Gastroesophageal sphincter (tissue), 4 donors: ENCODE measurements at regions not wholly inside any gene's neighbourhood (a gene's known extent, or its start where the extent isn't known, plus 50 kb on each side); places are given as distances from the start of the nearest gene placed in this dataset.
A peak's percentile ranks its signal among the peaks of the same experiment; 100 is the strongest.

ENCODE experiments used
- ATAC-seq: fragments of 150-250 bp; one replicate; pipeline ENCODE4 v1.9.1; 2016; ENCODE audit warnings: mild to moderate bottlenecking, moderate library complexity
- H3K27ac ChIP-seq, 4 donors: fragments of 200-600 bp; sonication (generic) in 3 of 4; 1 replicate in 3 of 4; 2 replicates in 1 of 4; pipeline ENCODE4 v1.5.1; 2016 to 2019
- H3K27me3 ChIP-seq: fragments of 200-600 bp; sonication (generic); one replicate; pipeline ENCODE4 v1.5.1; 2019
- H3K36me3 ChIP-seq, 2 donors: fragments of 200-600 bp; sonication (generic); one replicate each; pipeline ENCODE4 v1.5.1; 2019; ENCODE audit warnings: control low read depth in 1 of 2
- H3K4me1 ChIP-seq, 3 donors: fragments of 200-600 bp; sonication (generic); 1 replicate in 2 of 3; 2 replicates in 1 of 3; pipeline ENCODE4 v1.5.1; 2016 to 2019; ENCODE audit warnings: control low read depth in 2 of 3
- H3K4me3 ChIP-seq, 2 donors: fragments of 200-600 bp; sonication (generic); one replicate each; pipeline ENCODE4 v1.5.1; 2019; ENCODE audit warnings: mild to moderate bottlenecking in 1 of 2, moderate library complexity in 1 of 2
- H3K9me3 ChIP-seq, 3 donors: fragments of 200-600 bp; sonication (generic); one replicate each; pipeline ENCODE4 v1.5.1; 2017 to 2019; ENCODE audit warnings: control low read depth in 2 of 3
- CTCF ChIP-seq, 4 experiments: fragments of 200-600 bp in 2 of 4; fragments of 450-650 bp in 2 of 4; sonication (generic) in 1 of 4; IDR thresholded peaks; one replicate each; pipeline ENCODE4 v1.5.1; 2017 to 2019; ENCODE audit warnings: antibody characterized with exemption in 4 of 4, mild to moderate bottlenecking in 2 of 4, moderate library complexity in 2 of 4
- EP300 ChIP-seq: sonication (generic); formaldehyde crosslinking; IDR thresholded peaks from one replicate; pipeline ENCODE4 v1.6.1; 2017; ENCODE audit warnings: antibody characterized with exemption, mild to moderate bottlenecking
- POLR2A ChIP-seq, 2 donors: fragments of 450-650 bp; IDR thresholded peaks; one replicate each; pipeline ENCODE4 v1.6.1; 2017; ENCODE audit warnings: antibody characterized with exemption in 2 of 2, mild to moderate bottlenecking in 2 of 2, moderate library complexity in 1 of 2
- POLR2AphosphoS5 ChIP-seq: sonication (generic); formaldehyde crosslinking; IDR thresholded peaks from one replicate; pipeline ENCODE4 v1.6.1; 2017; ENCODE audit warnings: antibody characterized with exemption
- WGBS, 2 donors: methylation state at CpG; one replicate each; pipeline ENCODE4 v1.1.5; 2018; ENCODE audit warnings: low coverage in 1 of 2; 5-methylcytosine and 5-hydroxymethylcytosine counted together

DNA sequence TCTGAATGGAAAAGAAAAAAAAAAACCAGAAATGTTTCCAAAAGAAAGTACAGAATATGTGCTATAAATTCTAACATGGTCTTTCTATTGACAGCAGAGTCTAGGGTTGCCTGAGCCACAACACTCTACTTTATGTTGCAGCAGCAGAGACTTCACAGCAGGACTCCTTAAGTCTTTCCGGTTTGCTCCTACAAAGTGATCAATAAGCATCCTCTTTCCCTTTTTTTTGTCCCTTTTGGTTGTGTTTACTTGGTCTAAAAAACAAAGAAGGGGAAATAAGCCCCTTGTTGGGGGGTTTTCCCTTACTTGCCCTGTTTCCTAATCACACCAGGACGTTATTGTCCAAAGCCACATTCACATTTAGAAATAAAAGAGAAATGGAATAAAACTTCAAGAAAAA is 163.1 kb upstream of the MPPED2 start:
- no peaks in the 10 kb centered on the region for H3K4me1 ChIP-seq
- H3K36me3 ChIP-seq: no peaks in the 10 kb centered on the region
- no peak overlapping the region for H3K27ac ChIP-seq
- 60 to 66% methylated on average over 1 to 2 of the region's 2 CpGs for WGBS, 2 donors
- TF ChIP-seq POLR2AphosphoS5 (no peak), EP300 (no peak), CTCF (IDR thresholded peaks at IDR 0.05) (no peak), POLR2A (IDR thresholded peaks at IDR 0.05) (no peak)
- H3K27me3 ChIP-seq: no peaks in the 10 kb centered on the region
- H3K9me3 ChIP-seq: no peaks in the 10 kb centered on the region
- no peak overlapping the region for H3K4me3 ChIP-seq
- ATAC-seq: no peak

GRCh38 chr11:30741039-30741550 is 154.9 kb upstream of the MPPED2 start:
- H3K27me3 ChIP-seq: no peaks in the 10 kb centered on the region
- H3K9me3 ChIP-seq: no peaks in the 10 kb centered on the region
- WGBS, 2 donors: 50 to 74% methylated on average over 5 to 10 of the region's 10 CpGs
- ATAC-seq: no peak
- H3K4me1 ChIP-seq: no peaks in the 10 kb centered on the region
- no peaks in the 10 kb centered on the region for H3K36me3 ChIP-seq
- H3K4me3 ChIP-seq: no peak overlapping the region
- no peak for TF ChIP-seq POLR2A (IDR thresholded peaks at IDR 0.05)
- no peak for TF ChIP-seq EP300
- no peak for TF ChIP-seq POLR2AphosphoS5
- TF ChIP-seq CTCF (IDR thresholded peaks at IDR 0.05): no peak
- no peak overlapping the region for H3K27ac ChIP-seq

- Histone ChIP-seq H3K36me3 (no peaks in the 10 kb centered on the region), H3K9me3 (no peaks in the 10 kb centered on the region), H3K27ac (no peak overlapping the region), H3K4me3 (no peak overlapping the region), H3K27me3 (no peaks in the 10 kb centered on the region), H3K4me1 (no peaks in the 10 kb centered on the region)
- no peak for ATAC-seq
- 15 to 45% methylated on average over 1 of the region's 1 CpG for WGBS, 2 donors
- TF ChIP-seq CTCF (IDR thresholded peaks at IDR 0.05): no peak
- TF ChIP-seq EP300: no peak
- TF ChIP-seq POLR2A (IDR thresholded peaks at IDR 0.05): no peak
- no peak for TF ChIP-seq POLR2AphosphoS5
These were observed 153.9 kb upstream of the MPPED2 start for GRCh38 chr11:30740091-30740490.

DNA sequence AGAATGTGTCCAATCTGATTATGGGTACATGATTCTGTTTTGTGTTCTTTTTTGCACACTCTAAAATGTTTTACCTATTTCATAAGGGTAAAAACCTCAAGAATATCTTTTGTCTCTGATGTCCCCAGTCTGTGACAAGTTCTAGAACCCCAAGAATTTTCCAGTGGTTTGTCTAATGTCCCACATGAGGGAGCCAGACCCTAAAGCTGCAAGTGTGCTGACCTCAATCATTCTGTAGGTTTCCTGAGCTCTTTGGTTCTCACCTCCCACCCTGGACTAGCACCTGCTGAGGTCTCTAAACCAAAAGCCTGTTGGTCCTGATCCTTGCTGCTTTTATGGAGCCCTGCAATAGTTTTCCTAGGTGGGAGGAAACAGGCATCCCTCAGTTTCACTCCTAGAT is 149.8 kb upstream of the MPPED2 start:
- TF ChIP-seq POLR2A (IDR thresholded peaks at IDR 0.05): no peak
- no peak for TF ChIP-seq POLR2AphosphoS5
- no peak for TF ChIP-seq EP300
- TF ChIP-seq CTCF (IDR thresholded peaks at IDR 0.05): peak in 1 of 4 experiments; percentile 6
- Histone ChIP-seq H3K27me3 (no peaks in the 10 kb centered on the region), H3K27ac (no peak overlapping the region), H3K4me3 (no peak overlapping the region), H3K4me1 (no peaks in the 10 kb centered on the region), H3K36me3 (no peaks in the 10 kb centered on the region), H3K9me3 (no peaks in the 10 kb centered on the region)
- no peak for ATAC-seq

GRCh38 chr11:30733748-30734147 is 147.6 kb upstream of the MPPED2 start:
- Histone ChIP-seq H3K36me3 (no peaks in the 10 kb centered on the region), H3K27ac (no peak overlapping the region), H3K27me3 (no peaks in the 10 kb centered on the region), H3K4me3 (no peak overlapping the region), H3K9me3 (no peaks in the 10 kb centered on the region), H3K4me1 (no peaks in the 10 kb centered on the region)
- TF ChIP-seq POLR2A (IDR thresholded peaks at IDR 0.05) (no peak), POLR2AphosphoS5 (no peak), CTCF (IDR thresholded peaks at IDR 0.05) (no peak), EP300 (no peak)
- WGBS, 2 donors: 75% methylated on average over 1 of the region's 1 CpG
- ATAC-seq: no peak
